B cell (primary cell): ENCODE measurements at regions not wholly inside any gene's neighbourhood (a gene's known extent, or its start where the extent isn't known, plus 50 kb on each side); places are given as distances from the start of the nearest gene placed in this dataset.

Source experiments
- ATAC-seq: fragments of 200-7000 bp; cut with Tn5 transposase; one replicate; pipeline ENCODE4 v1.10.0; 2021; ENCODE audit warnings: low read depth, mild to moderate bottlenecking, moderate number of reproducible peaks, moderate library complexity
- CTCF ChIA-PET: fragments of 350-600 bp; sonication (Branson Sonifier 250); formaldehyde crosslinking; loops from one replicate; lab custom pipeline; 2021; ENCODE audit warnings: antibody characterized with exemption, inconsistent platforms; lab: Charles Lee
- POLR2A ChIA-PET: fragments of 350-600 bp; sonication (Branson Sonifier 250); formaldehyde crosslinking; loops from one replicate; lab custom pipeline; 2021; ENCODE audit warnings: antibody characterized with exemption; lab: Charles Lee
- DNase-seq: peaks from one replicate; pipeline ENCODE4 v3.0.0; 2013
- H2AFZ ChIP-seq: 2 replicates; pipeline ENCODE4 v1.6.1; 2012; ENCODE audit warnings: mild to moderate bottlenecking, low read depth, low read length; ENCODE audit not compliant: insufficient read depth, poor library complexity, severe bottlenecking
- H3K27ac ChIP-seq, 2 donors: 1 replicate in 1 of 2; 2 replicates in 1 of 2; pipeline ENCODE4 v1.5.1; 2012 to 2013; ENCODE audit warnings: low read length in 2 of 2, mild to moderate bottlenecking in 2 of 2, moderate library complexity in 1 of 2
- H3K27me3 ChIP-seq, 4 experiments: fragments of 200-600 bp in 1 of 4; sonication (generic) in 1 of 4; replicated peaks in 1 of 4; 1 replicate in 2 of 4; 2 replicates in 2 of 4; pipeline versions ENCODE4 v1.6.1 to v1.7.0; 2013 to 2016; ENCODE audit warnings: low read length in 3 of 4, mild to moderate bottlenecking in 2 of 4, mixed read lengths in 1 of 4, moderate library complexity in 1 of 4; ENCODE audit not compliant: insufficient read depth in 4 of 4, control insufficient read depth in 3 of 4; ENCODE audit errors: control extremely low read depth in 1 of 4
- H3K36me3 ChIP-seq, 2 experiments: replicated peaks in 1 of 2; 1 replicate in 1 of 2; 2 replicates in 1 of 2; pipeline versions ENCODE4 v1.6.1 to v1.7.1; 2013; ENCODE audit warnings: low read length in 1 of 2; ENCODE audit not compliant: insufficient read depth in 2 of 2, control insufficient read depth in 1 of 2; ENCODE audit errors: control extremely low read depth in 1 of 2, extremely low read depth in 1 of 2
- H3K4me1 ChIP-seq, 2 donors: fragments of 200-600 bp in 1 of 2; sonication (generic) in 1 of 2; 1 replicate in 1 of 2; 2 replicates in 1 of 2; pipeline versions ENCODE4 v1.5.1 to v1.6.1; 2013 to 2017; ENCODE audit warnings: low read length in 2 of 2; ENCODE audit not compliant: control insufficient read depth in 2 of 2, insufficient read depth in 2 of 2
- H3K4me2 ChIP-seq: replicated peaks from 2 replicates; pipeline ENCODE3; 2012; ENCODE audit warnings: mild to moderate bottlenecking, low read depth, low read length; ENCODE audit not compliant: poor library complexity, severe bottlenecking
- H3K4me3 ChIP-seq, 5 experiments: fragments of 200-600 bp in 1 of 5; sonication (generic) in 1 of 5; 1 replicate in 3 of 5; 2 replicates in 2 of 5; pipeline versions ENCODE4 v1.5.1 to v1.7.0; 2011 to 2016; ENCODE audit warnings: low read length in 4 of 5, mild to moderate bottlenecking in 4 of 5, low read depth in 2 of 5, control low read depth in 1 of 5, moderate library complexity in 1 of 5; ENCODE audit not compliant: insufficient read depth in 1 of 5; ENCODE audit errors: control extremely low read depth in 1 of 5, extremely low read depth in 1 of 5
- H3K79me2 ChIP-seq: fragments of 200-600 bp; sonication (generic); one replicate; pipeline ENCODE4 v1.6.0; 2016; ENCODE audit warnings: low read length; ENCODE audit not compliant: control insufficient read depth, insufficient read depth
- H3K9ac ChIP-seq: fragments of 200-600 bp; sonication (generic); 2 replicates; pipeline ENCODE4 v1.6.1; 2017; ENCODE audit warnings: mild to moderate bottlenecking, low read length, moderate library complexity
- H3K9me3 ChIP-seq, 3 donors: one replicate each; pipeline versions ENCODE4 v1.6.1 to v1.7.1; 2013; ENCODE audit warnings: low read length in 2 of 3; ENCODE audit not compliant: control insufficient read depth in 2 of 3, insufficient read depth in 1 of 3; ENCODE audit errors: control extremely low read depth in 1 of 3
- H4K20me1 ChIP-seq: 2 replicates; pipeline ENCODE4 v1.6.0; 2012; ENCODE audit warnings: mild to moderate bottlenecking, low read length; ENCODE audit not compliant: insufficient read depth, control insufficient read depth, poor library complexity, severe bottlenecking
- H3K27ac Mint-ChIP-seq: one replicate; pipeline ENCODE4 v1.8.0; 2021; ENCODE audit warnings: mixed read lengths
- H3K27me3 Mint-ChIP-seq: one replicate; pipeline ENCODE4 v1.8.0; 2021; ENCODE audit warnings: mixed read lengths
- H3K4me1 Mint-ChIP-seq: one replicate; pipeline ENCODE4 v1.8.0; 2021; ENCODE audit warnings: mixed read lengths
- H3K4me3 Mint-ChIP-seq: one replicate; pipeline ENCODE4 v1.8.0; 2021; ENCODE audit warnings: mixed read lengths
- H3K9me3 Mint-ChIP-seq: one replicate; pipeline ENCODE4 v1.8.0; 2022; ENCODE audit warnings: mixed read lengths; ENCODE audit not compliant: insufficient read depth
- CTCF ChIP-seq: fragments of 200-600 bp; IDR thresholded peaks from one replicate; pipeline ENCODE4 v1.8.0; 2022; ENCODE audit warnings: antibody characterized with exemption, mild to moderate bottlenecking
- EZH2 ChIP-seq: IDR thresholded peaks from 2 replicates; pipeline ENCODE4 v1.6.1; 2012; ENCODE audit warnings: borderline replicate concordance, low read depth, mild to moderate bottlenecking, moderate library complexity, low read length; ENCODE audit not compliant: insufficient read depth, poor library complexity, severe bottlenecking
- WGBS: methylation state at CpG from one replicate; pipeline ENCODE4 v1.1.5; 2013; ENCODE audit warnings: missing lambda C conversion rate; ENCODE audit not compliant: insufficient coverage; 5-methylcytosine and 5-hydroxymethylcytosine counted together
- intact Hi-C: fragments of 100-400 bp; cut with micrococcal nuclease; formaldehyde crosslinking; loops from one replicate; pipeline ENCODE4 v1.10.0; 2022

- H3K27ac Mint-ChIP-seq, result no peak overlapping the region
- peaks cover 0 to 8% (median 0%) of the 10 kb centered on the region in 3 donors for H3K9me3 ChIP-seq
- H3K4me1 Mint-ChIP-seq, result no peaks in the 10 kb centered on the region
- H3K4me3 Mint-ChIP-seq, result no peak overlapping the region
- no peaks in the 10 kb centered on the region for H3K27me3 ChIP-seq
- no peaks in the 10 kb centered on the region for H4K20me1 ChIP-seq
- no peak overlapping the region for H3K4me3 ChIP-seq
- H3K36me3 ChIP-seq, result no peaks in the 10 kb centered on the region
- no peak overlapping the region for H3K4me2 ChIP-seq
- no peak overlapping the region for H2AFZ ChIP-seq
- ChIA-PET POLR2A (no interaction called here), CTCF (no interaction called here)
- TF ChIP-seq EZH2 (no peak), CTCF (no peak)
- no peak for ATAC-seq
- no peak overlapping the region for H3K9ac ChIP-seq
- no peaks in the 10 kb centered on the region for H3K27me3 Mint-ChIP-seq
- no peaks in the 10 kb centered on the region for H3K9me3 Mint-ChIP-seq
- no peak for DNase-seq
- H3K27ac ChIP-seq, result no peak overlapping the region
- intact Hi-C loops, result no loop called here
- WGBS, result 81% methylated on average over 4 of the region's 5 CpGs
- no peaks in the 10 kb centered on the region for H3K4me1 ChIP-seq
- no peaks in the 10 kb centered on the region for H3K79me2 ChIP-seq
Measured at GRCh38 chr3:78025916-78026315, 986.0 kb downstream of the ROBO2 start.

- H3K4me3 ChIP-seq, result no peak overlapping the region
- H3K4me1 Mint-ChIP-seq, result no peaks in the 10 kb centered on the region
- H3K27ac Mint-ChIP-seq, result no peak overlapping the region
- peaks cover 0 to 8% (median 0%) of the 10 kb centered on the region in 3 donors for H3K9me3 ChIP-seq
- no peak overlapping the region for H2AFZ ChIP-seq
- H3K36me3 ChIP-seq, result no peaks in the 10 kb centered on the region
- H3K27ac ChIP-seq, result no peak overlapping the region
- no peaks in the 10 kb centered on the region for H3K27me3 Mint-ChIP-seq
- no peak overlapping the region for H3K4me2 ChIP-seq
- POLR2A ChIA-PET, result no interaction called here
- CTCF ChIA-PET, result no interaction called here
- no peak overlapping the region for H3K9ac ChIP-seq
- intact Hi-C loops, result no loop called here
- no peaks in the 10 kb centered on the region for H3K27me3 ChIP-seq
- TF ChIP-seq EZH2 (no peak), CTCF (no peak)
- ATAC-seq, result no peak
- no peaks in the 10 kb centered on the region for H3K9me3 Mint-ChIP-seq
- H3K4me1 ChIP-seq, result no peaks in the 10 kb centered on the region
- no CpG with 5 or more reads among the region's 1 CpG for whole genome bisulfite sequencing
- H3K79me2 ChIP-seq, result no peaks in the 10 kb centered on the region
- no peaks in the 10 kb centered on the region for H4K20me1 ChIP-seq
- H3K4me3 Mint-ChIP-seq, result no peak overlapping the region
- DNase-seq, result no peak
Measured at GRCh38 chr3:78026318-78026828, 986.5 kb downstream of the ROBO2 start.
